ENCODE measurements at regions not wholly inside any gene's neighbourhood (a gene's known extent, or its start where the extent isn't known, plus 50 kb on each side); places are given as distances from the start of the nearest gene placed in this dataset.

- Histone ChIP-seq H3K36me3 (replicated peaks; ENCODE audit: insufficient read depth, low read depth) (no peaks in the 10 kb centered on the region), H3K4me1 (ENCODE audit: insufficient read depth) (no peaks in the 10 kb centered on the region), H3K9me2 (replicated peaks; ENCODE audit: insufficient read depth) (no peaks in the 10 kb centered on the region), H3K9me3 (ENCODE audit: low read depth) (no peaks in the 10 kb centered on the region), H3K4me2 (no peak overlapping the region), H3K27me3 (no peaks in the 10 kb centered on the region), H4K20me1 (ENCODE audit: insufficient read depth, poor library complexity, severe bottlenecking) (no peaks in the 10 kb centered on the region), H2AFZ (no peak overlapping the region), H3K4me3 (no peak overlapping the region), H3K27ac (no peak overlapping the region), H3K79me2 (no peaks in the 10 kb centered on the region)
- 39% methylated on average over 6 of the region's 6 CpGs for WGBS (ENCODE audit: low lambda C conversion rate, missing lambda C conversion rate)
- DNase-seq (ENCODE audit: low spot score), result peak; percentile 48
- TF ChIP-seq CTCF (IDR thresholded peaks at IDR 0.05; ENCODE audit: poor library complexity) (no peak), EZH2phosphoT487 (IDR thresholded peaks at IDR 0.05; ENCODE audit: low read depth, severe bottlenecking, unreplicated experiment) (no peak), EZH2 (IDR thresholded peaks at IDR 0.05; ENCODE audit: borderline replicate concordance) (no peak)
Observed at GRCh38 chr20:56711018-56711417, 81.9 kb downstream of the TFAP2C start.

GRCh38 chr20:56715309-56715708, 86.2 kb downstream of the TFAP2C start:
- H3K27ac ChIP-seq, result no peak overlapping the region
- WGBS (ENCODE audit: low lambda C conversion rate, missing lambda C conversion rate), result 65% methylated on average over 10 of the region's 10 CpGs
- no peaks in the 10 kb centered on the region for H3K9me3 ChIP-seq (ENCODE audit: low read depth)
- no peaks in the 10 kb centered on the region for H3K27me3 ChIP-seq
- no peak for TF ChIP-seq EZH2 (IDR thresholded peaks at IDR 0.05; ENCODE audit: borderline replicate concordance)
- TF ChIP-seq CTCF (IDR thresholded peaks at IDR 0.05; ENCODE audit: poor library complexity), result no peak
- H3K4me2 ChIP-seq, result no peak overlapping the region
- no peaks in the 10 kb centered on the region for H3K36me3 ChIP-seq (replicated peaks; ENCODE audit: insufficient read depth, low read depth)
- H3K79me2 ChIP-seq, result no peaks in the 10 kb centered on the region
- DNase-seq (ENCODE audit: low spot score), result no peak
- H3K9me2 ChIP-seq (replicated peaks; ENCODE audit: insufficient read depth), result no peaks in the 10 kb centered on the region
- H2AFZ ChIP-seq, result no peak overlapping the region
- H3K4me3 ChIP-seq, result no peak overlapping the region
- H3K4me1 ChIP-seq (ENCODE audit: insufficient read depth), result no peaks in the 10 kb centered on the region
- no peaks in the 10 kb centered on the region for H4K20me1 ChIP-seq (ENCODE audit: insufficient read depth, poor library complexity, severe bottlenecking)

GRCh38 chr20:56715902-56716519, 86.9 kb downstream of the TFAP2C start:
- no peak overlapping the region for H2AFZ ChIP-seq
- TF ChIP-seq EZH2 (IDR thresholded peaks at IDR 0.05; ENCODE audit: borderline replicate concordance) (no peak), EZH2phosphoT487 (IDR thresholded peaks at IDR 0.05; ENCODE audit: low read depth, severe bottlenecking, unreplicated experiment) (no peak), CTCF (IDR thresholded peaks at IDR 0.05; ENCODE audit: poor library complexity) (no peak)

GRCh38 chr20:56716806-56717205, 87.7 kb downstream of the TFAP2C start:
- Histone ChIP-seq H3K4me2 (no peak overlapping the region), H3K27me3 (no peaks in the 10 kb centered on the region), H3K36me3 (replicated peaks; ENCODE audit: insufficient read depth, low read depth) (no peaks in the 10 kb centered on the region), H3K4me1 (ENCODE audit: insufficient read depth) (no peaks in the 10 kb centered on the region), H4K20me1 (ENCODE audit: insufficient read depth, poor library complexity, severe bottlenecking) (no peaks in the 10 kb centered on the region), H2AFZ (no peak overlapping the region), H3K9me2 (replicated peaks; ENCODE audit: insufficient read depth) (no peaks in the 10 kb centered on the region), H3K9me3 (ENCODE audit: low read depth) (no peaks in the 10 kb centered on the region), H3K79me2 (no peaks in the 10 kb centered on the region), H3K27ac (no peak overlapping the region), H3K4me3 (no peak overlapping the region)
- TF ChIP-seq CTCF (IDR thresholded peaks at IDR 0.05; ENCODE audit: poor library complexity) (no peak), EZH2 (IDR thresholded peaks at IDR 0.05; ENCODE audit: borderline replicate concordance) (no peak), EZH2phosphoT487 (IDR thresholded peaks at IDR 0.05; ENCODE audit: low read depth, severe bottlenecking, unreplicated experiment) (no peak)
- WGBS (ENCODE audit: low lambda C conversion rate, missing lambda C conversion rate), result 88% methylated on average over 11 of the region's 11 CpGs
- DNase-seq (ENCODE audit: low spot score), result no peak

More at GRCh38 chr20:56715902-56716519, 86.9 kb downstream of the TFAP2C start:
- Histone ChIP-seq H3K9me2 (replicated peaks; ENCODE audit: insufficient read depth) (no peaks in the 10 kb centered on the region), H3K36me3 (replicated peaks; ENCODE audit: insufficient read depth, low read depth) (no peaks in the 10 kb centered on the region), H3K4me1 (ENCODE audit: insufficient read depth) (no peaks in the 10 kb centered on the region), H3K9me3 (ENCODE audit: low read depth) (no peaks in the 10 kb centered on the region), H3K4me2 (no peak overlapping the region), H3K27ac (no peak overlapping the region), H3K27me3 (no peaks in the 10 kb centered on the region), H4K20me1 (ENCODE audit: insufficient read depth, poor library complexity, severe bottlenecking) (no peaks in the 10 kb centered on the region), H3K79me2 (no peaks in the 10 kb centered on the region), H3K4me3 (no peak overlapping the region)
- 68% methylated on average over 3 of the region's 3 CpGs for WGBS (ENCODE audit: low lambda C conversion rate, missing lambda C conversion rate)
- DNase-seq (ENCODE audit: low spot score), result no peak
